IMR-90 (cell line): ENCODE measurements at regions not wholly inside any gene's neighbourhood (a gene's known extent, or its start where the extent isn't known, plus 50 kb on each side); places are given as distances from the start of the nearest gene placed in this dataset.

Source experiments
- ATAC-seq: fragments of 200-7000 bp; cut with Tn5 transposase; 2 replicates; pipeline ENCODE4 v1.9.1; 2020; ENCODE audit warnings: low read depth, mild to moderate bottlenecking, moderate library complexity
- BruUV-seq: library from RNA; stranded (reverse); fragments of 400-500 nt; replicated peaks from 2 replicates; lab custom pipeline; 2021; lab: Mats Ljungman, UMichigan
- CTCF ChIA-PET: fragments of 300-600 bp; formaldehyde crosslinking; extraction: SDS; loops from one replicate; lab custom pipeline; 2021; ENCODE audit warnings: antibody characterized with exemption; lab: Yijun Ruan, JAX
- POLR2A ChIA-PET: fragments of 300-600 bp; sonication (Branson Sonifier 250); formaldehyde crosslinking; loops from one replicate; lab custom pipeline; 2022; ENCODE audit warnings: antibody characterized with exemption; ENCODE audit not compliant: unreplicated experiment; lab: Charles Lee
- DNase-seq: peaks from one replicate; pipeline ENCODE4 v3.0.0; 2013
- H2AFZ ChIP-seq: replicated peaks from 2 replicates; pipeline ENCODE3; 2013; ENCODE audit warnings: low read length, mild to moderate bottlenecking; ENCODE audit not compliant: poor library complexity
- H2AK5ac ChIP-seq: 2 replicates; pipeline ENCODE4 v1.6.1; 2013; ENCODE audit warnings: low read depth, low read length, inconsistent platforms
- H2AK9ac ChIP-seq: replicated peaks from 2 replicates; pipeline ENCODE3; 2013; ENCODE audit warnings: mild to moderate bottlenecking, low read depth, low read length, moderate library complexity; ENCODE audit not compliant: poor library complexity
- H2BK120ac ChIP-seq: 2 replicates; pipeline ENCODE4 v1.6.1; 2013; ENCODE audit warnings: low read depth, low read length, inconsistent platforms
- H2BK15ac ChIP-seq: 3 replicates; pipeline ENCODE4 v1.6.1; 2013; ENCODE audit warnings: low read depth, low read length, inconsistent platforms
- H2BK20ac ChIP-seq: 2 replicates; pipeline ENCODE4 v1.6.1; 2013; ENCODE audit warnings: low read depth, mild to moderate bottlenecking, inconsistent platforms, low read length, moderate library complexity
- H2BK5ac ChIP-seq: 2 replicates; pipeline ENCODE4 v1.6.1; 2013; ENCODE audit warnings: mild to moderate bottlenecking, low read depth, low read length, inconsistent platforms; ENCODE audit not compliant: poor library complexity, severe bottlenecking
- H3K14ac ChIP-seq: replicated peaks from 2 replicates; pipeline ENCODE4 v1.6.1; 2013; ENCODE audit warnings: low read depth, low read length, inconsistent platforms
- H3K18ac ChIP-seq: 2 replicates; pipeline ENCODE4 v1.6.1; 2013; ENCODE audit warnings: low read depth, low read length, control low read depth
- H3K23ac ChIP-seq: 2 replicates; pipeline ENCODE4 v1.6.1; 2013; ENCODE audit warnings: low read depth, low read length, inconsistent platforms
- H3K27ac ChIP-seq: 2 replicates; pipeline ENCODE4 v1.5.1; 2013; ENCODE audit warnings: mild to moderate bottlenecking, control low read depth, low read length; ENCODE audit not compliant: insufficient read depth
- H3K27me3 ChIP-seq: 2 replicates; pipeline ENCODE4 v1.6.1; 2013; ENCODE audit warnings: low read length; ENCODE audit not compliant: control insufficient read depth, insufficient read depth
- H3K36me3 ChIP-seq: 2 replicates; pipeline ENCODE4 v1.6.1; 2013; ENCODE audit warnings: low read length, mixed read lengths; ENCODE audit not compliant: control insufficient read depth, insufficient read depth
- H3K4ac ChIP-seq: 2 replicates; pipeline ENCODE4 v1.6.1; 2013; ENCODE audit warnings: low read depth, low read length, inconsistent platforms
- H3K4me1 ChIP-seq: 2 replicates; pipeline ENCODE4 v1.6.1; 2013; ENCODE audit warnings: low read length, mixed read lengths; ENCODE audit not compliant: control insufficient read depth, insufficient read depth
- H3K4me2 ChIP-seq: 2 replicates; pipeline ENCODE4 v1.6.1; 2013; ENCODE audit warnings: low read depth, mild to moderate bottlenecking, control low read depth, low read length, moderate library complexity
- H3K4me3 ChIP-seq: 2 replicates; pipeline ENCODE4 v1.5.1; 2013; ENCODE audit warnings: low read depth, mild to moderate bottlenecking, control low read depth, low read length, moderate library complexity; ENCODE audit not compliant: insufficient read depth
- H3K56ac ChIP-seq: 2 replicates; pipeline ENCODE4 v1.6.1; 2013; ENCODE audit warnings: low read length, inconsistent platforms; ENCODE audit not compliant: insufficient read depth; ENCODE audit errors: extremely low read depth
- H3K79me1 ChIP-seq, 2 experiments: 2 replicates each; pipeline ENCODE4 v1.6.1; 2013; ENCODE audit warnings: low read length in 2 of 2, inconsistent platforms in 1 of 2, low read depth in 1 of 2
- H3K9ac ChIP-seq: 2 replicates; pipeline ENCODE4 v1.6.1; 2013; ENCODE audit warnings: low read depth, low read length, control low read depth
- H3K9me1 ChIP-seq: 2 replicates; pipeline ENCODE4 v1.6.1; 2013; ENCODE audit warnings: low read length, inconsistent platforms; ENCODE audit not compliant: insufficient read depth
- H3K9me3 ChIP-seq: 2 replicates; pipeline ENCODE4 v1.6.1; 2013; ENCODE audit warnings: low read length; ENCODE audit not compliant: control insufficient read depth, insufficient read depth
- H4K20me1 ChIP-seq: 2 replicates; pipeline ENCODE4 v1.6.1; 2013; ENCODE audit warnings: low read length, inconsistent platforms; ENCODE audit not compliant: insufficient read depth
- H4K5ac ChIP-seq: 2 replicates; pipeline ENCODE4 v1.6.1; 2013; ENCODE audit warnings: mild to moderate bottlenecking, low read depth, low read length, control low read depth
- H4K8ac ChIP-seq, 2 experiments: 2 replicates each; pipeline ENCODE4 v1.6.1; 2013; ENCODE audit warnings: low read depth in 2 of 2, low read length in 2 of 2, control low read depth in 1 of 2, inconsistent platforms in 1 of 2
- H4K91ac ChIP-seq: 2 replicates; pipeline ENCODE4 v1.6.1; 2013; ENCODE audit warnings: low read depth, low read length, inconsistent platforms; ENCODE audit not compliant: insufficient read depth
- BHLHE40 ChIP-seq: fragments of 150-350 bp; IDR thresholded peaks from 2 replicates; pipeline ENCODE4 v1.6.1; 2016; ENCODE audit warnings: mild to moderate bottlenecking, low read depth, low read length
- CEBPB ChIP-seq: IDR thresholded peaks from 2 replicates; pipeline ENCODE4 v1.6.1; 2012; ENCODE audit warnings: low read depth, low read length, improper control_type of control experiment
- CHD1 ChIP-seq: IDR thresholded peaks from 2 replicates; pipeline ENCODE4 v1.6.1; 2012; ENCODE audit warnings: low read depth, low read length, improper control_type of control experiment
- FOS ChIP-seq: fragments of 150-350 bp; IDR thresholded peaks from 2 replicates; pipeline ENCODE4 v1.6.1; 2016; ENCODE audit warnings: low read depth, low read length
- MAFK ChIP-seq: IDR thresholded peaks from 2 replicates; pipeline ENCODE4 v1.6.1; 2012; ENCODE audit warnings: low read depth, low read length, improper control_type of control experiment
- MAZ ChIP-seq: IDR thresholded peaks from 2 replicates; pipeline ENCODE4 v1.6.1; 2012; ENCODE audit warnings: low read depth, mild to moderate bottlenecking, low read length, improper control_type of control experiment, moderate library complexity, borderline replicate concordance
- MXI1 ChIP-seq: IDR thresholded peaks from 2 replicates; pipeline ENCODE4 v1.6.1; 2012; ENCODE audit warnings: low read depth, mild to moderate bottlenecking, low read length, moderate library complexity, borderline replicate concordance
- POLR2A ChIP-seq: IDR thresholded peaks from 2 replicates; pipeline ENCODE4 v1.6.1; 2012; ENCODE audit warnings: mild to moderate bottlenecking, low read depth, low read length
- RAD21 ChIP-seq: IDR thresholded peaks from 2 replicates; pipeline ENCODE4 v1.6.1; 2012; ENCODE audit warnings: low read length, improper control_type of control experiment
- RCOR1 ChIP-seq: IDR thresholded peaks from 2 replicates; pipeline ENCODE4 v1.6.1; 2012; ENCODE audit warnings: mild to moderate bottlenecking, low read length, improper control_type of control experiment; ENCODE audit not compliant: insufficient replicate concordance
- RFX5 ChIP-seq: IDR thresholded peaks from 2 replicates; pipeline ENCODE4 v1.8.0; 2012; ENCODE audit warnings: low read depth, mild to moderate bottlenecking, low read length, moderate library complexity
- SMC3 ChIP-seq: fragments of 150-350 bp; IDR thresholded peaks from 2 replicates; pipeline ENCODE4 v1.6.1; 2016; ENCODE audit warnings: low read depth, mild to moderate bottlenecking, antibody characterized with exemption, low read length, moderate library complexity
- WGBS, 2 experiments: methylation state at CpG; one replicate each; pipeline versions ENCODE4 v1.1.5 to v1.1.7; 2013; ENCODE audit warnings: missing lambda C conversion rate in 2 of 2; ENCODE audit not compliant: insufficient read length in 1 of 2; ENCODE audit errors: extremely low coverage in 2 of 2; 5-methylcytosine and 5-hydroxymethylcytosine counted together
- dilution Hi-C: fragments of 300-500 bp; cut with HindIII; formaldehyde crosslinking; loops from one replicate; pipeline ENCODE4 v1.14.3; 2018; ENCODE audit warnings: low sequenced_read_pairs; ENCODE audit not compliant: unreplicated experiment
- in situ Hi-C: fragments of 300-500 bp; cut with MboI; formaldehyde crosslinking; loops from 3 replicates; pipeline ENCODE4 v1.14.3; 2019; ENCODE audit warnings: low sequenced_read_pairs, inconsistent platforms, mixed read lengths
- intact Hi-C: fragments of 100-400 bp; cut with micrococcal nuclease; formaldehyde crosslinking; loops from 2 replicates; pipeline ENCODE4 v1.10.0; 2022
- TF ChIP-seq, protein P1 (sequence below): fragments of 150-350 bp; IDR thresholded peaks from 2 replicates; pipeline ENCODE4 v1.6.1; 2017; ENCODE audit warnings: mild to moderate bottlenecking, antibody characterized with exemption, low read length, low read depth
- TF ChIP-seq, protein P2 (sequence below): conservative IDR thresholded peaks from 2 replicates; pipeline ENCODE4 v1.5.1; 2012; ENCODE audit warnings: mild to moderate bottlenecking, low read depth, low read length, improper control_type of control experiment
- TF ChIP-seq, protein P3 (sequence below): fragments of 150-350 bp; IDR thresholded peaks from 2 replicates; pipeline ENCODE4 v1.6.1; 2016; ENCODE audit warnings: low read depth, mild to moderate bottlenecking, low read length, moderate library complexity, borderline replicate concordance

DNA sequence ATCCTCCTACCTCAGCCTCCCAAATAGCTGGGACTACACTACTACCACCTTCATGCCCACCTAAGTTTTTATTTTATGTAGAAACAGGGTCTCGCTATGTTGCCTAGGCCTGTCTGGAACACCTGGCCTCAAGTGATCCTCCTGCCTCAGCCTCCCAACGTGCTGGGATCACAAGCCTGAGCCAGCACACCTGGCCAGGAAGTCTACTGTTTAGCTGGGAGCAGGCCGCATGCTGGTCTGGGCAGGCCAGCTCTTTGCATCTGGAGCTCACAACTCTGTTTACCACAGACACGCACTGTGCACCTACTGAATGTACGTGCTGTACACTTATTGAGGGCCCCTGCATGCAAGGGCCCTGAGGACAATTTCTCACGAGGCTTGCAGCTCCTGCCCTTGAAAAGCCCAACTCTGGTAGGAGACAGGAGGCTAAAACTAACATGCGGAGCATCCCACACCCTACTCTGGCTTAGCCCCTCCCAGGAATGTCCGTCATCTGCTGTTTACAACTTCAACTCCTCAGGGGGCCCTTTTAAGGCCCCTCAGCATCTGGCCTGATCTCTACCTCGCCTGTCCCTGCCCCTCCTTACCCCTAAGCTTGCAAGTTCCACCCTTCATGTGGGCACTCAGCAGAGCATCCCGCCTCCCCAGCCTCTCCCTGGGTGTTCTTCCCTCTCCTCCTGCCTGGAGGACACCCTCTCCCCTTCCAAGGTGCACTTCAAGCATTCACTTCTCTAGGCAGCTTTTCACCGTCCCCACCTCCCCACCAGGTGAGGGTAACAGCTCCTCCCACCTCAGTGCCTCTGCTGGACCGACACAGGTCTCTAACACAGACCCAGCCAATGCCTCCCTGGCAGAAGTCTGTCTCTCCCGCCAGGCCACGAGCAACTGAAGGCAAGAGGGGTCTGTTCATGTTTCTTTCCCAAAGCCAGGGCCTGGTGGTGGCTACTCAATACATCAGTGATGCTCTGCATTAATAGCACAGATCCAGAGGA lies 114.2 kb upstream of the UQCRFS1 start:
- no peaks in the 10 kb centered on the region for H3K4me1 ChIP-seq
- H4K8ac ChIP-seq = no peak overlapping the region
- H3K9ac ChIP-seq = no peak overlapping the region
- intact Hi-C loops = no loop called here
- in situ Hi-C loops = no loop called here
- H3K18ac ChIP-seq = no peak overlapping the region
- no peak overlapping the region for H3K23ac ChIP-seq
- H2AK5ac ChIP-seq = no peak overlapping the region
- H2AFZ ChIP-seq = no peak overlapping the region
- no peak overlapping the region for H2BK5ac ChIP-seq
- CTCF ChIA-PET = no interaction called here
- H3K36me3 ChIP-seq = no peaks in the 10 kb centered on the region
- no peak overlapping the region for H3K27ac ChIP-seq
- POLR2A ChIA-PET = no interaction called here
- H3K27me3 ChIP-seq = no peaks in the 10 kb centered on the region
- no peaks in the 10 kb centered on the region for H3K79me1 ChIP-seq
- H3K9me3 ChIP-seq = peaks cover 11% of the 10 kb centered on the region; the same call in 1 of the 2 replicates
- no TSS peak for BruUV-seq
- no peak overlapping the region for H2AK9ac ChIP-seq
- no peak overlapping the region for H3K14ac ChIP-seq
- no peak overlapping the region for H4K91ac ChIP-seq
- H4K20me1 ChIP-seq = no peaks in the 10 kb centered on the region
- H3K4me2 ChIP-seq = no peak overlapping the region
- no peak overlapping the region for H3K56ac ChIP-seq
- no peak for DNase-seq
- ATAC-seq = no peak
- no peak overlapping the region for H2BK15ac ChIP-seq
- H3K9me1 ChIP-seq = no peaks in the 10 kb centered on the region
- WGBS, 2 experiments = 36% methylated on average over 8 of the region's 14 CpGs; no CpG with 5 or more reads in 1 of the 2 experiments
- H3K4me3 ChIP-seq = no peak overlapping the region
- no peak overlapping the region for H4K5ac ChIP-seq
- dilution Hi-C loops = no loop called here
- no peak overlapping the region for H2BK120ac ChIP-seq
- H2BK20ac ChIP-seq = no peak overlapping the region
- no peak overlapping the region for H3K4ac ChIP-seq
- no peak for TF ChIP-seq RAD21
- TF ChIP-seq, protein P1, sequence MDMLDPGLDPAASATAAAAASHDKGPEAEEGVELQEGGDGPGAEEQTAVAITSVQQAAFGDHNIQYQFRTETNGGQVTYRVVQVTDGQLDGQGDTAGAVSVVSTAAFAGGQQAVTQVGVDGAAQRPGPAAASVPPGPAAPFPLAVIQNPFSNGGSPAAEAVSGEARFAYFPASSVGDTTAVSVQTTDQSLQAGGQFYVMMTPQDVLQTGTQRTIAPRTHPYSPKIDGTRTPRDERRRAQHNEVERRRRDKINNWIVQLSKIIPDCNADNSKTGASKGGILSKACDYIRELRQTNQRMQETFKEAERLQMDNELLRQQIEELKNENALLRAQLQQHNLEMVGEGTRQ = no peak
- TF ChIP-seq, protein P2, sequence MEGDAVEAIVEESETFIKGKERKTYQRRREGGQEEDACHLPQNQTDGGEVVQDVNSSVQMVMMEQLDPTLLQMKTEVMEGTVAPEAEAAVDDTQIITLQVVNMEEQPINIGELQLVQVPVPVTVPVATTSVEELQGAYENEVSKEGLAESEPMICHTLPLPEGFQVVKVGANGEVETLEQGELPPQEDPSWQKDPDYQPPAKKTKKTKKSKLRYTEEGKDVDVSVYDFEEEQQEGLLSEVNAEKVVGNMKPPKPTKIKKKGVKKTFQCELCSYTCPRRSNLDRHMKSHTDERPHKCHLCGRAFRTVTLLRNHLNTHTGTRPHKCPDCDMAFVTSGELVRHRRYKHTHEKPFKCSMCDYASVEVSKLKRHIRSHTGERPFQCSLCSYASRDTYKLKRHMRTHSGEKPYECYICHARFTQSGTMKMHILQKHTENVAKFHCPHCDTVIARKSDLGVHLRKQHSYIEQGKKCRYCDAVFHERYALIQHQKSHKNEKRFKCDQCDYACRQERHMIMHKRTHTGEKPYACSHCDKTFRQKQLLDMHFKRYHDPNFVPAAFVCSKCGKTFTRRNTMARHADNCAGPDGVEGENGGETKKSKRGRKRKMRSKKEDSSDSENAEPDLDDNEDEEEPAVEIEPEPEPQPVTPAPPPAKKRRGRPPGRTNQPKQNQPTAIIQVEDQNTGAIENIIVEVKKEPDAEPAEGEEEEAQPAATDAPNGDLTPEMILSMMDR = no peak
- no peak for TF ChIP-seq CEBPB
- no peak for TF ChIP-seq MAFK
- TF ChIP-seq MXI1 = no peak
- TF ChIP-seq RFX5 = no peak
- no peak for TF ChIP-seq POLR2A
- no peak for TF ChIP-seq CHD1
- TF ChIP-seq BHLHE40 = no peak
- no peak for TF ChIP-seq RCOR1
- no peak for TF ChIP-seq FOS
- no peak for TF ChIP-seq MAZ
- TF ChIP-seq SMC3 = no peak
- TF ChIP-seq, protein P3, sequence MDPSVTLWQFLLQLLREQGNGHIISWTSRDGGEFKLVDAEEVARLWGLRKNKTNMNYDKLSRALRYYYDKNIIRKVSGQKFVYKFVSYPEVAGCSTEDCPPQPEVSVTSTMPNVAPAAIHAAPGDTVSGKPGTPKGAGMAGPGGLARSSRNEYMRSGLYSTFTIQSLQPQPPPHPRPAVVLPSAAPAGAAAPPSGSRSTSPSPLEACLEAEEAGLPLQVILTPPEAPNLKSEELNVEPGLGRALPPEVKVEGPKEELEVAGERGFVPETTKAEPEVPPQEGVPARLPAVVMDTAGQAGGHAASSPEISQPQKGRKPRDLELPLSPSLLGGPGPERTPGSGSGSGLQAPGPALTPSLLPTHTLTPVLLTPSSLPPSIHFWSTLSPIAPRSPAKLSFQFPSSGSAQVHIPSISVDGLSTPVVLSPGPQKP = no peak
